ENCODE measurements at regions not wholly inside any gene's neighbourhood (a gene's known extent, or its start where the extent isn't known, plus 50 kb on each side); places are given as distances from the start of the nearest gene placed in this dataset.

- TF ChIP-seq, protein P1, sequence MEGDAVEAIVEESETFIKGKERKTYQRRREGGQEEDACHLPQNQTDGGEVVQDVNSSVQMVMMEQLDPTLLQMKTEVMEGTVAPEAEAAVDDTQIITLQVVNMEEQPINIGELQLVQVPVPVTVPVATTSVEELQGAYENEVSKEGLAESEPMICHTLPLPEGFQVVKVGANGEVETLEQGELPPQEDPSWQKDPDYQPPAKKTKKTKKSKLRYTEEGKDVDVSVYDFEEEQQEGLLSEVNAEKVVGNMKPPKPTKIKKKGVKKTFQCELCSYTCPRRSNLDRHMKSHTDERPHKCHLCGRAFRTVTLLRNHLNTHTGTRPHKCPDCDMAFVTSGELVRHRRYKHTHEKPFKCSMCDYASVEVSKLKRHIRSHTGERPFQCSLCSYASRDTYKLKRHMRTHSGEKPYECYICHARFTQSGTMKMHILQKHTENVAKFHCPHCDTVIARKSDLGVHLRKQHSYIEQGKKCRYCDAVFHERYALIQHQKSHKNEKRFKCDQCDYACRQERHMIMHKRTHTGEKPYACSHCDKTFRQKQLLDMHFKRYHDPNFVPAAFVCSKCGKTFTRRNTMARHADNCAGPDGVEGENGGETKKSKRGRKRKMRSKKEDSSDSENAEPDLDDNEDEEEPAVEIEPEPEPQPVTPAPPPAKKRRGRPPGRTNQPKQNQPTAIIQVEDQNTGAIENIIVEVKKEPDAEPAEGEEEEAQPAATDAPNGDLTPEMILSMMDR (IDR thresholded peaks at IDR 0.05) = no peak
- TF ChIP-seq POLR2AphosphoS5 (IDR thresholded peaks at IDR 0.05) (no peak), EP300 (IDR thresholded peaks at IDR 0.05) (no peak), POLR2A (IDR thresholded peaks at IDR 0.05) (no peak)
Observed at GRCh38 chr14:75359098-75359497, 68.7 kb upstream of the JDP2 start.
